ENCODE measurements at regions not wholly inside any gene's neighbourhood (a gene's known extent, or its start where the extent isn't known, plus 50 kb on each side); places are given as distances from the start of the nearest gene placed in this dataset.
"Not testable (repeated sequence)": the region's sequence is repeated elsewhere in the genome, so short reads cannot be mapped to it uniquely, and the experiment has no call there.

GRCh38 chr2:91685541-91685940 lies 2994.1 kb downstream of the RPIA start:
- not testable (repeated sequence) for H3K27me3 Mint-ChIP-seq (ENCODE audit: low read depth); H3K36me3 Mint-ChIP-seq (ENCODE audit: low read depth); H3K4me3 Mint-ChIP-seq; H3K27ac Mint-ChIP-seq; H3K9me3 Mint-ChIP-seq; H3K4me1 Mint-ChIP-seq (ENCODE audit: low read depth)

- H3K27ac Mint-ChIP-seq; H3K27me3 Mint-ChIP-seq (ENCODE audit: low read depth); H3K4me3 Mint-ChIP-seq; H3K36me3 Mint-ChIP-seq (ENCODE audit: low read depth); H3K4me1 Mint-ChIP-seq (ENCODE audit: low read depth); H3K9me3 Mint-ChIP-seq: not testable (repeated sequence)
Measured at GRCh38 chr2:91686046-91686445, 2994.6 kb downstream of the RPIA start.
